Muscle layer of duodenum (tissue), 2 donors: ENCODE measurements at regions not wholly inside any gene's neighbourhood (a gene's known extent, or its start where the extent isn't known, plus 50 kb on each side); places are given as distances from the start of the nearest gene placed in this dataset.

Source experiments
- H3K27ac ChIP-seq: one replicate; pipeline ENCODE4 v1.7.0; 2013; ENCODE audit warnings: mild to moderate bottlenecking, low read length
- H3K27me3 ChIP-seq: one replicate; pipeline ENCODE4 v1.7.0; 2013; ENCODE audit warnings: low read depth, mild to moderate bottlenecking, control low read depth, low read length
- H3K36me3 ChIP-seq, 2 donors: one replicate each; pipeline ENCODE4 v1.7.0; 2013; ENCODE audit warnings: low read length in 2 of 2, control low read depth in 1 of 2, mild to moderate bottlenecking in 1 of 2; ENCODE audit not compliant: insufficient read depth in 2 of 2, control insufficient read depth in 1 of 2
- H3K4me1 ChIP-seq, 2 donors: one replicate each; pipeline ENCODE4 v1.7.0; 2013; ENCODE audit warnings: low read length in 2 of 2, mild to moderate bottlenecking in 2 of 2, control low read depth in 1 of 2, moderate library complexity in 1 of 2; ENCODE audit not compliant: insufficient read depth in 2 of 2, control insufficient read depth in 1 of 2
- H3K4me3 ChIP-seq, 2 donors: one replicate each; pipeline ENCODE4 v1.7.0; 2013; ENCODE audit warnings: low read length in 2 of 2, low read depth in 1 of 2, mild to moderate bottlenecking in 1 of 2
- H3K9me3 ChIP-seq, 2 donors: one replicate each; pipeline ENCODE4 v1.7.0; 2013; ENCODE audit warnings: low read length in 2 of 2, control low read depth in 1 of 2, mild to moderate bottlenecking in 1 of 2; ENCODE audit not compliant: control insufficient read depth in 1 of 2
- donor health status: healthy.

GRCh38 chr6:56862415-56863175 lies 92.3 kb upstream of the BEND6 start:
- Histone ChIP-seq H3K27me3 (no peaks in the 10 kb centered on the region), H3K27ac (no peak overlapping the region), H3K4me1 (no peaks in the 10 kb centered on the region), H3K4me3 (no peak overlapping the region), H3K36me3 (no peaks in the 10 kb centered on the region), H3K9me3 (no peaks in the 10 kb centered on the region)

- H3K27ac ChIP-seq, result no peak overlapping the region
- H3K27me3 ChIP-seq, result no peaks in the 10 kb centered on the region
- no peaks in the 10 kb centered on the region for H3K9me3 ChIP-seq
- no peaks in the 10 kb centered on the region for H3K4me1 ChIP-seq
- no peaks in the 10 kb centered on the region for H3K36me3 ChIP-seq
- H3K4me3 ChIP-seq, result no peak overlapping the region
Observed at GRCh38 chr6:56860475-56860874, 94.4 kb upstream of the BEND6 start.

DNA sequence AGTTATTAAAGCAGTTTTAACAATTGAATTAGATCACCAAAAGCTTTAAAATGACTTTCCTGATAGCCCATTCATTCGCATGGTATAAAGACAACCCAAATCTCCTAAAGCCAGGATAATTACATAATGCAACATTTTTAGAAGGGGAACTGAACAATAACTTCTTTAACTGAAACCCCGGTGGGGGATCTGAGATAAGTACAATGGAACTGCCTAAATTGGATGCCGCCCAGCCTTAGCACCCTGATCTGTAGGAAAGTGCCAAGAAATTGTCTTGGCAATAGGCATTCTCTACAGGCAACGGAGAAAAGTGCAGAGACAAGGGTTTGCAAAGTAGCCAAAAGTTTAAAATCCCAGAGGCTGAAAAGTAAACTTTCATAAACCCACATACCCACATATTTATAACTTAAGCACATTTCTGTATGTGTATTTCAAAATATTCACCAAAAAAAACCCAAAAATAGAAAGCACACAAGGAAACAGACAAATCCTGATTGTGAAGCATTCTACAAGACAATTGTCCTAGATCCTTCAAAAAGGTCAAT lies 98.8 kb upstream of the BEND6 start:
- Histone ChIP-seq H3K27ac (no peak overlapping the region), H3K9me3 (no peaks in the 10 kb centered on the region), H3K4me1 (peaks cover 0 to 10% of the 10 kb centered on the region in 2 donors), H3K4me3 (no peak overlapping the region), H3K36me3 (no peaks in the 10 kb centered on the region), H3K27me3 (no peaks in the 10 kb centered on the region)

DNA sequence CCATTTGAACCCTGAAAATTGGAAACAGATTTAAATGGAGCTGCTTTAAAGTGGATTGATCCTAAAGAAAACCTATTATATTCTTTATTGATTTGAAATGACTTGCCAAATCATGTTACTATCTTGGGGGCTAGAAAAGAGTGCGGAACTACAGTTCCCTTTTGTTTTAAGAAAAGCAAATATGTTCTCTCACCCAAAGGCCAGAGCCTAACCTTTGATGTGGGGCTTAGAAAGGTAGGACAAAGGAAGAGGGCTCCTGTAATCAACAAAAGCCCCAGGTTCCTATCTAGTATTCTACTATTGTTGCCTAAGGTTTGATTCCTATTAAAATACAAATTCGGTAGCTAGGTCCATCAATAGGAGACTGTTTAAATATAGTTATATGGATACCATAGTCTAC lies 100.8 kb upstream of the BEND6 start:
- no peaks in the 10 kb centered on the region for H3K27me3 ChIP-seq
- no peak overlapping the region for H3K27ac ChIP-seq
- H3K9me3 ChIP-seq, result no peaks in the 10 kb centered on the region
- no peak overlapping the region for H3K4me3 ChIP-seq
- H3K36me3 ChIP-seq, result no peaks in the 10 kb centered on the region
- peaks cover 0 to 28% of the 10 kb centered on the region in 2 donors for H3K4me1 ChIP-seq

DNA sequence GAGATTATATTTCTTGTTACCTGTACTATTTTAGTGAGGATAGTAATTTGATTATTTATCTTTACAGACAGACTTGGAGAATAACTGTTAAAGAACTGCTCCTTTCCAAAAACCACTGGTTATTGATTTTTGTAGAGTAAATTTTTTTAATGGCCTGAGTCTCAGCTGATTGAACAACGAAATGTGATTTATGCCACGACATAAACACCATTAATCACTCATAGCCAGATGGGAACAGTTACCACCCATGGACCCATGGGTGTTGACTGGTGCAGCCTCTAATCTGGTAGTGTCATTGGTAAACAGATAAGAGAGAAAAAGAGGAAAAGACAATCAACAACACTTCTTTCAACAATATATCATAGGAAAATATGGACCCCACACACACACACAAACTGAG lies 101.4 kb upstream of the BEND6 start:
- Histone ChIP-seq H3K27ac (no peak overlapping the region), H3K4me3 (no peak overlapping the region), H3K9me3 (no peaks in the 10 kb centered on the region), H3K27me3 (no peaks in the 10 kb centered on the region), H3K36me3 (no peaks in the 10 kb centered on the region), H3K4me1 (peaks cover 0 to 28% of the 10 kb centered on the region in 2 donors)

DNA sequence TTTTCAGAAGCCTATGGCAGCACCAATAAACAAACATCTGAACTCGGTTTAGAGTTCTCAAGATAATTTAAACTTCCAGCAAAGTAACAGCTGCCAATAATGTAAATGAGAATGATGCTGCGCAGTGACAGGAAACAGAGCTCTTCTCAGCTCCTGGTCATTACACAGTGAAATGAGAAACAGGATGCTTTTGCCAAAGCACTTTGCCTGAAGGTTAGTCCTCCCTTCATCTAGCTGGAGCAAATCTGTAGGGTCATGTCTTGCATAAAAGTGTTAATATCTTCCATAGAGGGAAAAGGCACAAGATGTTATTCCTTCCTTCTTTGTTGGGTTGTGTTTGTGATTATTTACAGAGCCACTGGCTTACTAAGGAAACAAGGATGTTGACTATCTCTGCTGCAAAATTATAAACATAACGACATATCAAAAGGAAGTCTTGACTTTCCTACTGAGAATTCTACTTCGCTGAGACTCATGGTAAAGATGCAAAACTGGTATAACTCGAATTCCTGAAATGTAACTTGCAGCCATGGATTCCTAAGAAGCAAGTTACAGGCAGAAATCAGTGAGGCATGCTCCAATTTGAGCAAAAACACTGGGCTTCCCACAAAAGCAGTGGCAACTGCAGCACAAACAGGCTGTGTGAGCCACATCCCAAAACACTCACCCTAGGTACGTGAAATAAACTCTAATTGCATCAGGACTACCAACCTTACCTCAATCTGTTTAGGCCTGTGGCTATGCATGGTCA lies 102.5 kb upstream of the BEND6 start:
- H3K4me1 ChIP-seq, result peaks cover 0 to 28% of the 10 kb centered on the region in 2 donors
- no peaks in the 10 kb centered on the region for H3K27me3 ChIP-seq
- peak overlapping the region in 1 of 2 donors; percentile 84 for H3K4me3 ChIP-seq
- no peaks in the 10 kb centered on the region for H3K36me3 ChIP-seq
- peak overlapping the region; percentile 0 for H3K27ac ChIP-seq
- no peaks in the 10 kb centered on the region for H3K9me3 ChIP-seq

DNA sequence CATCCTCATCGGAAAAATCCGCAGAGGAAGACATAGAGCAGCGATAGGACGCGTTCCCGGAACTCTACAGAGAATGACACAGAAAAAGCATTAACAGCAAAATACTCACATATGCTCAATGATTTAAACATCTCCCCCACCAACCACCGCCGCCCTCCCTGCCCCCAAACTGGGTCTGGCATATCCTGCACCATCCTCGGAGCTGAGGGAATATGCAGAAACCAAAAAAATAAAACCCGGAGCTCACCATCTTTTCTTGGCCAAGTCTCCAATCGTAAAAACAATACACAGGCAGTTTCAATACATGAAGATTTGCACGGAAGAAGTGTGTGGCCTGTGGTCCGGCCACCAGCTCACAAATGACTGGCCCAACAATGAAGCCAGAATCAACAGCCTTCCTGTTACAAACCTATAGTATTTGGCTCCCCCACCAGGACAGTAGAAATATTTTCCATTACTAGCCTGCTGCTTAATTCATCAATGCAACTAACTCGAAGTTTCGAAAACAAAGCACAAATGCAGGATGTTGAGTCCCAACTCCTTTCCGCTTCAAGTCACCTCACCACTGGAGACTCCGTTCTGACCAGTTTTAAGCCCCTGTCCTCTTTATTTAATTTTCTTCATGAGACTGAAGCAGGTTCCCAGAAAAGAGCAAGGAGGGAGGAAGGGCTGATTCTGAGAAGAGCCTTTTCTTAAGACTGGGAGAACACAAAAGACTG lies 103.2 kb upstream of the BEND6 start:
- Histone ChIP-seq H3K4me1 (peaks cover 0 to 28% of the 10 kb centered on the region in 2 donors), H3K4me3 (peak overlapping the region; percentile 65 to 84), H3K36me3 (no peaks in the 10 kb centered on the region), H3K9me3 (no peaks in the 10 kb centered on the region), H3K27ac (peak overlapping the region; percentile 35), H3K27me3 (no peaks in the 10 kb centered on the region)

- peaks cover 0 to 28% of the 10 kb centered on the region in 2 donors for H3K4me1 ChIP-seq
- no peaks in the 10 kb centered on the region for H3K36me3 ChIP-seq
- peak overlapping the region; percentile 65 to 84 for H3K4me3 ChIP-seq
- H3K27ac ChIP-seq, result peak overlapping the region; percentile 35
- no peaks in the 10 kb centered on the region for H3K27me3 ChIP-seq
- no peaks in the 10 kb centered on the region for H3K9me3 ChIP-seq
Observed at GRCh38 chr6:56851074-56851473, 103.8 kb upstream of the BEND6 start.

DNA sequence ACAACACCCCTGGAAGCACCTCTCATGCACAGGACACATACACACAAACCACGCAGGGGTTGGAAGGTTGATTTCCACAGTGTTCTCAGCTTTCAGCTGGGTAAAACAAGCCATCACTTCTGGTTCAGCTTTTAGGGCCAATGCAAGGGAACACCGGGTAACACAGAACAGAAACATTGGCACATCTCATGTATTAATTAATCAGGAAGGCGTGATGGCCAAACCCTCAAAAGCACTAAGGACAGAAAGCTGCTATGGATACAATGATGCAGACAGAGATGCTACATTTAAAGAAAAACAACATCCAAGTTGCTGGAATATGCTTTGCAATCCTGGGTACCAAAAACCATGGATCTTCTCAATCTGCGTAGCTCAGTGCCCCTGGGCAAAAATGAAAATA lies 104.3 kb upstream of the BEND6 start:
- peaks cover 0 to 28% of the 10 kb centered on the region in 2 donors for H3K4me1 ChIP-seq
- H3K27me3 ChIP-seq, result no peaks in the 10 kb centered on the region
- peak overlapping the region; percentile 28 for H3K27ac ChIP-seq
- H3K4me3 ChIP-seq, result peak overlapping the region; percentile 65 to 84
- no peaks in the 10 kb centered on the region for H3K9me3 ChIP-seq
- no peaks in the 10 kb centered on the region for H3K36me3 ChIP-seq

DNA sequence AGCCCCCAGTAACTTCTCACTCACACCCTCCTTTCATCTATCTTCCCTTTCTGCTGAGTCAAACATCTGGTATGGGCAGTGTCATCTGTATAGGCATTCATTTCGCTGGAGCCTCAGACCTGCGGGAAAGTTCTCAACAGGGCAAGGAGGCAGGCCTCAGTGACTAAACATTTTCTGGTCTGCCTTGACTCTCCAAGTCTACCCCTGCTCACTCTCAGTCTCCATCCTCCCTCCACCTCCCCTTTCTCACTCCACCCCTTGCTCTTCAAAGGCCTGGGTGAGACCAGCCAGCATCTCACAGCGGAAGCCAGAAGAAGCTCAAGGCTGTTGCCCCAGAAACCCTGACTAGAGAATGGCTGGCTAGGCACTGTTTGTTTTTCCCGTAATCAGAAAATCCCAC lies 105.0 kb upstream of the BEND6 start:
- Histone ChIP-seq H3K27me3 (no peaks in the 10 kb centered on the region), H3K9me3 (no peaks in the 10 kb centered on the region), H3K27ac (peak overlapping the region; percentile 28), H3K4me3 (peak overlapping the region in 1 of 2 donors; percentile 84), H3K36me3 (no peaks in the 10 kb centered on the region), H3K4me1 (peaks cover 0 to 28% of the 10 kb centered on the region in 2 donors)

- Histone ChIP-seq H3K36me3 (no peaks in the 10 kb centered on the region), H3K27ac (no peak overlapping the region), H3K9me3 (no peaks in the 10 kb centered on the region), H3K27me3 (no peaks in the 10 kb centered on the region), H3K4me1 (peaks cover 0 to 28% of the 10 kb centered on the region in 2 donors), H3K4me3 (no peak overlapping the region)
Observed at GRCh38 chr6:56848105-56848504, 106.8 kb upstream of the BEND6 start.
